ENCODE measurements at regions not wholly inside any gene's neighbourhood (a gene's known extent, or its start where the extent isn't known, plus 50 kb on each side); places are given as distances from the start of the nearest gene placed in this dataset.
A peak's percentile ranks its signal among the peaks of the same experiment; 100 is the strongest.

GRCh38 chr13:106911020-106911419 lies 343.1 kb upstream of the ARGLU1 start:
- DNase-seq (ENCODE audit: low read depth, low spot score): no peak

DNA sequence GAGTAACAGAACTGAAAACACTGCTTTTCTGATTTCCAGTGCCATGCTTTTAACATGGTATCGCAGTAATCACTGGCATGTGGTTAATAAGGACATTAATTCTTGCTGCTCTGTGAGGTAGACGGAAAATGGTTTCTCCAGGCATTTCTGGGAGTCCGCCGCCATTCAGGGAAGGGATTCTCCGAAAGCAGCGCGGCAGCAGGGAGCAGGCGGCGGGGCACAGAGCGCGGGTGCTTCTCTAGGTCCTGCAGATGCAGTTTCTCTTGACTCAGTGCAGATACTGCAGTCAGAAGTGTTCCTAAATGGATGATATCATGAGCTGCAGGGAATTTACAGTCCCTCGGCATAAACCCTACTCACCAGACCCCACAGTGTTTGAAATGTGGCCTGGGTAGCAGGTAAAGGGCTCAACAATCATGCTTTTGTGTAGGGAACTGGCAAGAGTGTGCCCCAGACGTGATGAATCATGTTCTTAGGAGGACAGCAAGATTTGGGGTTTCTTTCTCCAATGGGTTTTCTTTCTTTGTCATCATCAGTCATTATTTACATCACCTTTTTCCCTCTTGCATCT lies 338.6 kb upstream of the ARGLU1 start:
- no peak for DNase-seq (ENCODE audit: low read depth, low spot score)

- no peak for DNase-seq (ENCODE audit: low read depth, low spot score)
These were observed 337.6 kb upstream of the ARGLU1 start for GRCh38 chr13:106905380-106906162.

- no peak for DNase-seq (ENCODE audit: low read depth, low spot score)
These were observed 331.5 kb upstream of the ARGLU1 start for GRCh38 chr13:106899442-106899841.

- DNase-seq (ENCODE audit: low read depth, low spot score): no peak
These were observed 330.3 kb upstream of the ARGLU1 start for GRCh38 chr13:106898231-106898630.

DNA sequence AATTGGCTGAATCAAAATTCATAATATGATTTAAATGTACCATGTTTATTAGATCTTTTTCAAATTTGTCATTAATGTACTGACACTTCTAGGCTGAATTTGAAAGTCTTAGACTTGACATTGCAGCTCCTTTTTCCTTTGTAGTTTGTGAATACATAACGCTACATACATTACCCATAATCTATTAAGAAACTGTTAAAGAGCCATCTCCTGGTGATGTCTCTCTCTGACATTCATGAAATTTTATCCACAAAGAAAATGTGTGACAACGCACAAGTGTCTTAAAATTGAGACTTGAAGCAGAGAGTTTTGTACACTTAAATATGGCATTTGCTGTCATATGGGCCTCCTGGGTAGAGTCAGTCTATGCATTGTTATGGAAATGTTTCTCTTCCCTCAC lies 320.2 kb upstream of the ARGLU1 start:
- DNase-seq (ENCODE audit: low read depth, low spot score): no peak

DNA sequence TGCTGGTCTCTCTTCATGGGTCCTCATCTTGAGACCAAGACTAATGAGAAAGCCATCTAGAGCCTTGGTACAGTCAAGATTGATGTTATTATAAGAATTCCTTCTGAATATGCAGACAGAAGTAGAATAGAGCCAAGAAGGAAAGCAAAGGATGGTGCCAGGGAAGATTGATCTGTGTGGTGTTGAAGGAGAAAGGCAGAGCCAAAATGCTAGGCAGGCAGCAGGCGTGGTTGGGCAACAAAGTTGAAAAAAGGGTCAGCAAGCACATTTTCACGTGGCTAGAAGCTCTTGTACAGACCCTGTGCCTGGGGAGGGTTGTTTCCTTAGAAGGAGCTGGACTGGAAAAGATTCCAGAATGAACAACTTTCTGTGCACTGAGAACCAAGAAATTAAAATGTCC lies 319.7 kb upstream of the ARGLU1 start:
- DNase-seq (ENCODE audit: low read depth, low spot score): no peak

- no peak for DNase-seq (ENCODE audit: low read depth, low spot score)
These were observed 316.0 kb upstream of the ARGLU1 start for GRCh38 chr13:106883976-106884375.

- no peak for DNase-seq (ENCODE audit: low read depth, low spot score)
These were observed 314.3 kb upstream of the ARGLU1 start for GRCh38 chr13:106882246-106882645.

GRCh38 chr13:106879806-106880205 lies 311.9 kb upstream of the ARGLU1 start:
- no peak for DNase-seq (ENCODE audit: low read depth, low spot score)

GRCh38 chr13:106874323-106874722 lies 306.4 kb upstream of the ARGLU1 start:
- DNase-seq (ENCODE audit: low read depth, low spot score): no peak

GRCh38 chr13:106873810-106874209 lies 305.9 kb upstream of the ARGLU1 start:
- DNase-seq (ENCODE audit: low read depth, low spot score): no peak

DNA sequence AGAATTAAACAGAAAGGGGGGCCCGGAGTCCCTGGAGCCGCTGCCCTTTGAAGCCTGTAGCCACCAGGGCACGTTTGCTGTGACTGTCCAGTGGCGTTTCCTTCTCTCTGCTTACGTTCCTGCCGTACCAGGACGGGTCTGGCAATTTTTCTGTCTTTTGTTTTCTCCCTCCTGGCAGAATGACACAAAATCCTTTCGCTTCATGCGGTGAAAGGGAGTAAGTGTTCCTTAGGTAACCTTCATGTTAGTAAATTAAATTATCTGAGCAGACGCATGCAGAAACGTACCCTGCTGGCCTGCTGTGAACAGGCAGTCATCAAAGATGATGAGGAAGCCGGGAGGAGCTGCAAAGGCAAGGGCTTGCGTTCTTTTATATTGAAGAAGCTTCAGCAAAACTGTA lies 299.3 kb upstream of the ARGLU1 start:
- DNase-seq (ENCODE audit: low read depth, low spot score): peak; percentile 3

DNA sequence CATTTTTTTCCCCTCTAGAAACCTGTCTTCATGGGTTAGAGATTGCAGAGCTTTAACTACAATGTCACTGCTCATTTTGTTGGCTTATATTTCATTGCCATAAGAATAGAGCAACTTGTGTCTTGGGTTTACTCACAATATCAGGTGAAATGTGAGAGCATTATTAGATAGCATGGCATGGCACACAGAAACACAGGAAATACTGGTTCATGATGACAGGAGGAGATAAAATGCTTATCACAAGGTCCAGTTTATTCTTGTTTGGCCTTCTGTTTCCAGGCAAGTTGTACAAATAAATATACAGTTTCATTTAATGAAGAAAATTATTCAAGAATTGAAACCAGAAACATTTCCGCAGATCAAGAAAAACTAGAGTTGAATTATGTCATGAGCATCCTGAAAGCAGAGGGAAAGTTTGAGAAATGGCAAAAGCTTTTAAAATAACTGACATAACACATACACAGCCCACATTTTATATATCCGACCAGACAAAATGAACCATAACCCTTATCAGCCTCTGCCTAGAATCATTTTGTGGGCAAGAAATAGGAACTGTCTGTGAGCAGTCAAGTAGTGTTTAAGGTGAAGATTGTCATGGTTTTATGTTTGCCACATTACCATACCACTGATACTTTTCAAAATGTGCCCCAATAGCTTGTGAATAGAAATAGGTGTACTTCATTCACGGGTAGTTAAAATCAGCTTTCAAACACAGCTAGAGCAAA lies 297.9 kb upstream of the ARGLU1 start:
- peak; percentile 30 for DNase-seq (ENCODE audit: low read depth, low spot score)

GRCh38 chr13:106859533-106859904 lies 291.6 kb upstream of the ARGLU1 start:
- no peak for DNase-seq (ENCODE audit: low read depth, low spot score)

- DNase-seq (ENCODE audit: low read depth, low spot score): no peak
These were observed 291.1 kb upstream of the ARGLU1 start for GRCh38 chr13:106858903-106859532.

- no peak for DNase-seq (ENCODE audit: low read depth, low spot score)
These were observed 284.5 kb upstream of the ARGLU1 start for GRCh38 chr13:106852436-106852835.

GRCh38 chr13:106850973-106851650 lies 283.2 kb upstream of the ARGLU1 start:
- DNase-seq (ENCODE audit: low read depth, low spot score): no peak

DNA sequence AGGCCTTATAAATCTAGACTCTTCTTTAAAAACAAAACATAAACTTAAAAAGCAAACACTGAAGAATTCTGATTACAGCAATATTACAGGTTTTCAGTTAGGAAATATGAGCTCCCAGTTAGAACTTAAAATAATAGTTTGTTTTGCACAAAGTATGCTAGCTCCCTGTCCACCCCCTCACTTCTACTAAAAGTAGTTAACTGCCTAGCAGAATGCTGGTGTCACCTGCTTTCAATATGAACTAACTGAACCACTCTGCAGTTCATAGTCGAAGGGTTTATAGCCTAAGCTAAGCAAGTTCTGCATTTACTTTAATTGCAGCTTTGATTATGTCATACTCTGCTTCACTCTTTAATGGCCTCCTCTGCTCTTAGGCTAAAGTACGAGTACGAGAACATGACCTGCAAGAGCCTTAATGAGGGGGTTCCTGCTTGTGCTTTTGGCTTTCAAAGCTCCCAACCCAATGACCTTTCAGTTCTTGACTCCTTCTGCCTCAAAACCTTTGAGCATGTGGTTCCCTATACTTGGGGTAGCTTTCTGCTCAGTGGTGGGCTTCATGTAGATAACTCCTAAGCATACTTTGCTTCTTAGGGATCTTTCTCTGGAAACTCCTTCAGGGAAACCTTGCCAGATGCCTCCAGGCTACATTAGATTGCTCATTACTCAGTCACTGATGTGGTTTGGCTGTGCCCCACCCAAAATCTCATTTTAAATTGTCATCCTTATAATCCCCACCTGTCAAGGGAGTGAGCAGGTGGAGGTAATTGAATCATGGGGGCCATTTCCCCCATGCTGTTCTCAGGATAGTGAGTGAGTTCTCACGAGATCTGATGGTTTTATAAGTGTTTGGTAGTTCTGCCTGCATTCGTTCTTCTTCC lies 278.9 kb upstream of the ARGLU1 start:
- DNase-seq (ENCODE audit: low read depth, low spot score): no peak

DNA sequence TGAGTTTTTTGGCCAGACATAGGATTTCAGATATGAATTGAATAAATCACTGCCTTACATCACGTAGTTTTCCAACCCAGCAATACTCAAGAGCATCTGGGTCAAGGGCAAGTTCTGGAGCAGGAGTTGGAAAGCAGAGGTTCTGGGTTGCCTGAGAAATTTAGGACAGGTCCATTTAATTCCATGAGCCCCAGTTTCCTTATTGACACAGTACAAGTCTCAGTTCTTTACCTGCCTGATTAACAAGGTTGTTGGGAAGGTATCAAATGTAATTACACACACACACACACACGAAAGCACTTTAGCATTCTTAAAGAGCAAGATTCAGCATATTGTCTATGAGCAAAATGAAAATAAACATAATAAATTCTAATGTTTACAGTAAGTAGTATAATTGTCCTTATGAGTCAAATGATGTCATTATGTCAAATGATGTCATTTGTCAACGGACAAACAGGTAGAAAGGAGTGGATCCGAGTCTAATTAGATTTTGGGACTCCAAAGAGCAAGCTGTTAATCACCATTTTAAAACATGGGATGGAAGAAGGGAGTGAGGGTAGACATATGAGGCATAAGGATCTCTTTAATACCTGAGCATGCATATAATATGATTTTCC lies 268.4 kb upstream of the ARGLU1 start:
- no peak for DNase-seq (ENCODE audit: low read depth, low spot score)

Data from pulmonary artery endothelial cell (primary cell).